ENCODE measurements at regions not wholly inside any gene's neighbourhood (a gene's known extent, or its start where the extent isn't known, plus 50 kb on each side); places are given as distances from the start of the nearest gene placed in this dataset.

- H3K9ac ChIP-seq (ENCODE audit: insufficient read depth, low read depth, low read length): no peak overlapping the region
These were observed 391.4 kb downstream of the NPIPA8 start for GRCh38 chr16:17945080-17945601.

More at GRCh38 chr16:17945080-17945601, 391.4 kb downstream of the NPIPA8 start:
- in situ Hi-C loops (cut with HindIII; ENCODE audit: extremely low pct_ligation_motif_present, low pct_unique_long_range_greater_than_20kb) (no loop called here), intact Hi-C loops (cut with micrococcal nuclease; ENCODE audit: unreplicated experiment) (no loop called here)
- Histone ChIP-seq H3K27me3 (ENCODE audit: control insufficient read depth in 1 of 2, insufficient read depth in 2 of 2, low read length in 2 of 2) (0 out of 5 replicates have a peak, but pooled peaks cover 0 to 6% of the 10 kb centered on the region in 2 experiments), H3K27ac (ENCODE audit: extremely low read length, insufficient read depth, low read length) (no peak overlapping the region), H2AFZ (ENCODE audit: low read length) (no peak overlapping the region), H4K20me1 (ENCODE audit: insufficient read depth, low read length) (no peaks in the 10 kb centered on the region), H3K36me3 (replicated peaks in 1 of 2; ENCODE audit: control insufficient read depth in 1 of 2, insufficient read depth in 2 of 2, low read length in 2 of 2) (no peaks in the 10 kb centered on the region), H3K79me2 (ENCODE audit: insufficient read depth, low read length) (no peaks in the 10 kb centered on the region), H3K4me2 (ENCODE audit: low read depth, low read length) (no peak overlapping the region), H3K4me1 (ENCODE audit: insufficient read depth, low read length) (peaks cover 19% of the 10 kb centered on the region), H3K4me3 (replicated peaks in 1 of 3; ENCODE audit: insufficient read depth in 1 of 3, low read depth in 2 of 3, low read length in 3 of 3) (no peak overlapping the region), H3K9me3 (ENCODE audit: low read length) (no peaks in the 10 kb centered on the region)
- FAIRE-seq (no peak), DNase-seq (ENCODE audit: low spot score) (no peak), ATAC-seq (no peak)
- TF ChIP-seq NFE2L2 (IDR thresholded peaks at IDR 0.05; ENCODE audit: low read length): peak; percentile 72
- TF ChIP-seq, protein P1, sequence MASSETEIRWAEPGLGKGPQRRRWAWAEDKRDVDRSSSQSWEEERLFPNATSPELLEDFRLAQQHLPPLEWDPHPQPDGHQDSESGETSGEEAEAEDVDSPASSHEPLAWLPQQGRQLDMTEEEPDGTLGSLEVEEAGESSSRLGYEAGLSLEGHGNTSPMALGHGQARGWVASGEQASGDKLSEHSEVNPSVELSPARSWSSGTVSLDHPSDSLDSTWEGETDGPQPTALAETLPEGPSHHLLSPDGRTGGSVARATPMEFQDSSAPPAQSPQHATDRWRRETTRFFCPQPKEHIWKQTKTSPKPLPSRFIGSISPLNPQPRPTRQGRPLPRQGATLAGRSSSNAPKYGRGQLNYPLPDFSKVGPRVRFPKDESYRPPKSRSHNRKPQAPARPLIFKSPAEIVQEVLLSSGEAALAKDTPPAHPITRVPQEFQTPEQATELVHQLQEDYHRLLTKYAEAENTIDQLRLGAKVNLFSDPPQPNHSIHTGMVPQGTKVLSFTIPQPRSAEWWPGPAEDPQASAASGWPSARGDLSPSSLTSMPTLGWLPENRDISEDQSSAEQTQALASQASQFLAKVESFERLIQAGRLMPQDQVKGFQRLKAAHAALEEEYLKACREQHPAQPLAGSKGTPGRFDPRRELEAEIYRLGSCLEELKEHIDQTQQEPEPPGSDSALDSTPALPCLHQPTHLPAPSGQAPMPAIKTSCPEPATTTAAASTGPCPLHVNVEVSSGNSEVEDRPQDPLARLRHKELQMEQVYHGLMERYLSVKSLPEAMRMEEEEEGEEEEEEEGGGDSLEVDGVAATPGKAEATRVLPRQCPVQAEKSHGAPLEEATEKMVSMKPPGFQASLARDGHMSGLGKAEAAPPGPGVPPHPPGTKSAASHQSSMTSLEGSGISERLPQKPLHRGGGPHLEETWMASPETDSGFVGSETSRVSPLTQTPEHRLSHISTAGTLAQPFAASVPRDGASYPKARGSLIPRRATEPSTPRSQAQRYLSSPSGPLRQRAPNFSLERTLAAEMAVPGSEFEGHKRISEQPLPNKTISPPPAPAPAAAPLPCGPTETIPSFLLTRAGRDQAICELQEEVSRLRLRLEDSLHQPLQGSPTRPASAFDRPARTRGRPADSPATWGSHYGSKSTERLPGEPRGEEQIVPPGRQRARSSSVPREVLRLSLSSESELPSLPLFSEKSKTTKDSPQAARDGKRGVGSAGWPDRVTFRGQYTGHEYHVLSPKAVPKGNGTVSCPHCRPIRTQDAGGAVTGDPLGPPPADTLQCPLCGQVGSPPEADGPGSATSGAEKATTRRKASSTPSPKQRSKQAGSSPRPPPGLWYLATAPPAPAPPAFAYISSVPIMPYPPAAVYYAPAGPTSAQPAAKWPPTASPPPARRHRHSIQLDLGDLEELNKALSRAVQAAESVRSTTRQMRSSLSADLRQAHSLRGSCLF (CRISPR knock-in tag; IDR thresholded peaks at IDR 0.05; ENCODE audit: borderline replicate concordance): no peak
- TF ChIP-seq MAFK (conservative IDR thresholded peaks at IDR 0.05 in 1 of 2, IDR thresholded peaks at IDR 0.05 in 1 of 2; ENCODE audit: low read length in 2 of 2): peak; percentile 55 to 77
- TF ChIP-seq, protein P2, sequence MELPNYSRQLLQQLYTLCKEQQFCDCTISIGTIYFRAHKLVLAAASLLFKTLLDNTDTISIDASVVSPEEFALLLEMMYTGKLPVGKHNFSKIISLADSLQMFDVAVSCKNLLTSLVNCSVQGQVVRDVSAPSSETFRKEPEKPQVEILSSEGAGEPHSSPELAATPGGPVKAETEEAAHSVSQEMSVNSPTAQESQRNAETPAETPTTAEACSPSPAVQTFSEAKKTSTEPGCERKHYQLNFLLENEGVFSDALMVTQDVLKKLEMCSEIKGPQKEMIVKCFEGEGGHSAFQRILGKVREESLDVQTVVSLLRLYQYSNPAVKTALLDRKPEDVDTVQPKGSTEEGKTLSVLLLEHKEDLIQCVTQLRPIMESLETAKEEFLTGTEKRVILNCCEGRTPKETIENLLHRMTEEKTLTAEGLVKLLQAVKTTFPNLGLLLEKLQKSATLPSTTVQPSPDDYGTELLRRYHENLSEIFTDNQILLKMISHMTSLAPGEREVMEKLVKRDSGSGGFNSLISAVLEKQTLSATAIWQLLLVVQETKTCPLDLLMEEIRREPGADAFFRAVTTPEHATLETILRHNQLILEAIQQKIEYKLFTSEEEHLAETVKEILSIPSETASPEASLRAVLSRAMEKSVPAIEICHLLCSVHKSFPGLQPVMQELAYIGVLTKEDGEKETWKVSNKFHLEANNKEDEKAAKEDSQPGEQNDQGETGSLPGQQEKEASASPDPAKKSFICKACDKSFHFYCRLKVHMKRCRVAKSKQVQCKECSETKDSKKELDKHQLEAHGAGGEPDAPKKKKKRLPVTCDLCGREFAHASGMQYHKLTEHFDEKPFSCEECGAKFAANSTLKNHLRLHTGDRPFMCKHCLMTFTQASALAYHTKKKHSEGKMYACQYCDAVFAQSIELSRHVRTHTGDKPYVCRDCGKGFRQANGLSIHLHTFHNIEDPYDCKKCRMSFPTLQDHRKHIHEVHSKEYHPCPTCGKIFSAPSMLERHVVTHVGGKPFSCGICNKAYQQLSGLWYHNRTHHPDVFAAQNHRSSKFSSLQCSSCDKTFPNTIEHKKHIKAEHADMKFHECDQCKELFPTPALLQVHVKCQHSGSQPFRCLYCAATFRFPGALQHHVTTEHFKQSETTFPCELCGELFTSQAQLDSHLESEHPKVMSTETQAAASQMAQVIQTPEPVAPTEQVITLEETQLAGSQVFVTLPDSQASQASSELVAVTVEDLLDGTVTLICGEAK (IDR thresholded peaks at IDR 0.05): no peak
- TF ChIP-seq, protein P2 (CRISPR knock-in tag; IDR thresholded peaks at IDR 0.05): no peak
- TF ChIP-seq ZMAT3 (CRISPR knock-in tag; conservative IDR thresholded peaks at IDR 0.05): no peak
- TF ChIP-seq MAFF (IDR thresholded peaks at IDR 0.05; ENCODE audit: low read depth, low read length): peak; percentile 63; the same call in 1 of the 2 replicates
- no peak for TF ChIP-seq PLSCR1 (CRISPR knock-in tag; IDR thresholded peaks at IDR 0.05; ENCODE audit: borderline replicate concordance)
- no peak for TF ChIP-seq ZFP36 (IDR thresholded peaks at IDR 0.05; ENCODE audit: borderline replicate concordance, low read depth, low read length, partially characterized antibody)
- TF ChIP-seq ZNF660 (CRISPR knock-in tag; IDR thresholded peaks at IDR 0.05; ENCODE audit: borderline replicate concordance, low read depth): no peak
- ChIA-PET CTCF (ENCODE audit: low intra/inter-chr PET ratio, low total read pairs) (no interaction called here), POLR2A (no interaction called here)
- WGBS (ENCODE audit: low lambda C conversion rate): 45% methylated on average over 5 of the region's 5 CpGs
- no TSS peak for BruUV-seq (replicated peaks)

Measured in HepG2 (cell line).